PFSK-1 (cell line): ENCODE measurements at regions not wholly inside any gene's neighbourhood (a gene's known extent, or its start where the extent isn't known, plus 50 kb on each side); places are given as distances from the start of the nearest gene placed in this dataset.

Source experiments
- FOXP2 ChIP-seq: optimal IDR thresholded peaks from 2 replicates; pipeline ENCODE3; 2011; ENCODE audit warnings: borderline replicate concordance, control low read depth, inconsistent platforms; ENCODE audit not compliant: insufficient read depth; ENCODE audit errors: extremely low read length, extremely low read depth
- POLR2AphosphoS5 ChIP-seq: IDR thresholded peaks from 2 replicates; pipeline ENCODE4 v1.6.1; 2012; ENCODE audit warnings: low read depth, mild to moderate bottlenecking, control low read depth, low read length, moderate library complexity
- REST ChIP-seq, 2 experiments: IDR thresholded peaks; 2 replicates each; pipeline versions ENCODE4 v1.6.1 to v1.8.0; 2011 to 2012; ENCODE audit warnings: low read depth in 2 of 2, low read length in 2 of 2, control low read depth in 1 of 2, inconsistent platforms in 1 of 2, mild to moderate bottlenecking in 1 of 2, moderate library complexity in 1 of 2; ENCODE audit not compliant: insufficient read depth in 1 of 2
- SIN3A ChIP-seq: IDR thresholded peaks from 2 replicates; pipeline ENCODE4 v1.6.1; 2012; ENCODE audit warnings: mild to moderate bottlenecking, low read length, moderate library complexity, borderline replicate concordance; ENCODE audit not compliant: insufficient read depth

DNA sequence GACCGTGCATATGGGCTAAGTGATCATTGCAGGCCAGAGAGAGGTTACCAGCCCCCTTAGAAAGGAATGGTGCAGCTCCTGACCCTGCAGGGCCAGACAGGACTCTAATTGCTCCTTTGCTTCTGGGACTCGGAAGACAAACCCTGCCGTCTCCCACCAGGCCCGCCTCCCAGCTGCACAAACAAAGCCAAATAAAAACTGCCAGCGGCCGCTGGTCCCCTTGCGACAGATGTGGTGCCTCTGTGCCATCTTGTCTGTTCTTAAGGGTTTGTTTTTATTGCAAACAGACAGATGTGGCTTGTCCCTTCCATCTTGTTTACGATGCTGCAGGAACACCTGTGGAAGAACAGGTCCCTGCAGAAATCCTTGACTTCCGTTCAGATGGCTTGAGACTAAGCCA is 434.4 kb upstream of the TSHZ3 start:
- TF ChIP-seq POLR2AphosphoS5 (no peak), FOXP2 (no peak), REST (IDR thresholded peaks at IDR 0.05; ENCODE audit: insufficient read depth in 1 of 2, low read depth in 2 of 2, low read length in 2 of 2) (no peak), SIN3A (no peak)
